Osteocyte (in vitro differentiated cells): ENCODE measurements at regions not wholly inside any gene's neighbourhood (a gene's known extent, or its start where the extent isn't known, plus 50 kb on each side); places are given as distances from the start of the nearest gene placed in this dataset.

Experiments used
- DNase-seq: peaks from one replicate; pipeline ENCODE4 v3.0.0; 2021; ENCODE audit warnings: mixed read lengths; ENCODE audit not compliant: unreplicated experiment; ENCODE audit errors: extremely low spot score
- H3K27ac Mint-ChIP-seq: one replicate; pipeline ENCODE4 v1.8.0; 2021; ENCODE audit warnings: mild to moderate bottlenecking, mixed read lengths; ENCODE audit not compliant: unreplicated experiment
- H3K27me3 Mint-ChIP-seq: one replicate; pipeline ENCODE4 v1.8.0; 2021; ENCODE audit warnings: mixed read lengths; ENCODE audit not compliant: unreplicated experiment
- H3K36me3 Mint-ChIP-seq: one replicate; pipeline ENCODE4 v1.8.0; 2021; ENCODE audit warnings: mixed read lengths; ENCODE audit not compliant: unreplicated experiment
- H3K4me1 Mint-ChIP-seq: one replicate; pipeline ENCODE4 v1.8.0; 2021; ENCODE audit warnings: mixed read lengths; ENCODE audit not compliant: unreplicated experiment
- H3K4me3 Mint-ChIP-seq: one replicate; pipeline ENCODE4 v1.8.0; 2021; ENCODE audit warnings: mild to moderate bottlenecking, moderate library complexity, mixed read lengths; ENCODE audit not compliant: unreplicated experiment
- H3K9me3 Mint-ChIP-seq: one replicate; pipeline ENCODE4 v1.8.0; 2021; ENCODE audit warnings: mixed read lengths; ENCODE audit not compliant: unreplicated experiment
- TF ChIP-seq, protein P1 (sequence below): fragments of 200-600 bp; sonication (generic); IDR thresholded peaks from 2 replicates; pipeline ENCODE4 v1.5.0; 2021; ENCODE audit warnings: antibody characterized with exemption, mild to moderate bottlenecking, moderate library complexity

DNA sequence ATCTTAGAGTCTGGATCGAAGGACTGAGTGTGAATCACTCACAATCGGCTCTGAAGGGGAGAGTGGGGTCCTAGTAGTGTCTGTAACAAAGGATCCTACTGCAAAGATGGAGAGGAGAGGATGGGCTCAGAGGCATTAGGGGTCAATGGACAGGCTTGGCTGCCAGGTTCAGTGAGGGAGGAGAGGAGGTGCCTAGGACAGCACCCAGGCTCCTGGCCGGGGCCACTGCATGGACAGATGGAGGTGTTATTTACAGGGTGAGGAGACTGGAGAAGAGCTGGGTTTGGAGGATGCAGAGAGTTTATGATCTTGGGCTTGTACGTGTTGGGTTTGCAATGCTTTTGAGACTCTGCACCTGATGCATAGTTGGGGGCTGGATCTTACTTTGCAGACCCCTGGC lies 658.9 kb downstream of the PTPRU start:
- Mint-ChIP-seq H3K9me3 (no peaks in the 10 kb centered on the region), H3K27me3 (peaks cover 3% of the 10 kb centered on the region), H3K4me1 (no peaks in the 10 kb centered on the region), H3K36me3 (no peaks in the 10 kb centered on the region), H3K27ac (no peak overlapping the region), H3K4me3 (no peak overlapping the region)
- TF ChIP-seq, protein P1, sequence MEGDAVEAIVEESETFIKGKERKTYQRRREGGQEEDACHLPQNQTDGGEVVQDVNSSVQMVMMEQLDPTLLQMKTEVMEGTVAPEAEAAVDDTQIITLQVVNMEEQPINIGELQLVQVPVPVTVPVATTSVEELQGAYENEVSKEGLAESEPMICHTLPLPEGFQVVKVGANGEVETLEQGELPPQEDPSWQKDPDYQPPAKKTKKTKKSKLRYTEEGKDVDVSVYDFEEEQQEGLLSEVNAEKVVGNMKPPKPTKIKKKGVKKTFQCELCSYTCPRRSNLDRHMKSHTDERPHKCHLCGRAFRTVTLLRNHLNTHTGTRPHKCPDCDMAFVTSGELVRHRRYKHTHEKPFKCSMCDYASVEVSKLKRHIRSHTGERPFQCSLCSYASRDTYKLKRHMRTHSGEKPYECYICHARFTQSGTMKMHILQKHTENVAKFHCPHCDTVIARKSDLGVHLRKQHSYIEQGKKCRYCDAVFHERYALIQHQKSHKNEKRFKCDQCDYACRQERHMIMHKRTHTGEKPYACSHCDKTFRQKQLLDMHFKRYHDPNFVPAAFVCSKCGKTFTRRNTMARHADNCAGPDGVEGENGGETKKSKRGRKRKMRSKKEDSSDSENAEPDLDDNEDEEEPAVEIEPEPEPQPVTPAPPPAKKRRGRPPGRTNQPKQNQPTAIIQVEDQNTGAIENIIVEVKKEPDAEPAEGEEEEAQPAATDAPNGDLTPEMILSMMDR: no peak
- DNase-seq: no peak

GRCh38 chr1:29894311-29894710 lies 658.0 kb downstream of the PTPRU start:
- no peak overlapping the region for H3K27ac Mint-ChIP-seq
- H3K4me1 Mint-ChIP-seq: no peaks in the 10 kb centered on the region
- no peak overlapping the region for H3K4me3 Mint-ChIP-seq
- no peak for DNase-seq
- H3K9me3 Mint-ChIP-seq: no peaks in the 10 kb centered on the region
- peaks cover 3% of the 10 kb centered on the region for H3K27me3 Mint-ChIP-seq
- TF ChIP-seq, protein P1: no peak
- no peaks in the 10 kb centered on the region for H3K36me3 Mint-ChIP-seq

DNA sequence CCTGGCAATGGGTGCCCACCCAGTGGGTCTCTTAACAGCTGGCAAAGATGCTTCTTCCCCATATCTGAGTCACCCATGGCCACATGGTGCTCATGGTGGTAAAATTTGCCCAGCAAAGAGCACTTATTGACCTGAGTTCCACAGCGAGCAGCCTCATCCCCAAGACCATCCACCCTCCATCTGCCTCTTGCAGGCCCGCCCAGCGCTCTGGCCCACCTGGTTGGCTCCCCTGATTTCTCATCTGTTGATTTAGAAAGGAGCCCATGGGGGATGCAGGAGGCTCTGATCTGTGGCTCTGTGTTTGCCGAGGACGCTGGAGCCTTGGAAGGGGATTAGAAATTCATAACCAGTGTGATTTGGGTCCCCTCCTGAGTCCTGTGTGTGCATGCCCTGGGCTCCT lies 657.5 kb downstream of the PTPRU start:
- no peaks in the 10 kb centered on the region for H3K9me3 Mint-ChIP-seq
- no peak overlapping the region for H3K4me3 Mint-ChIP-seq
- DNase-seq: no peak
- H3K4me1 Mint-ChIP-seq: no peaks in the 10 kb centered on the region
- H3K36me3 Mint-ChIP-seq: no peaks in the 10 kb centered on the region
- H3K27ac Mint-ChIP-seq: no peak overlapping the region
- H3K27me3 Mint-ChIP-seq: peaks cover 3% of the 10 kb centered on the region
- TF ChIP-seq, protein P1: no peak

GRCh38 chr1:29893046-29893723 lies 656.9 kb downstream of the PTPRU start:
- Mint-ChIP-seq H3K4me1 (no peaks in the 10 kb centered on the region), H3K27me3 (peaks cover 3% of the 10 kb centered on the region), H3K27ac (no peak overlapping the region), H3K36me3 (no peaks in the 10 kb centered on the region), H3K9me3 (no peaks in the 10 kb centered on the region), H3K4me3 (no peak overlapping the region)
- TF ChIP-seq, protein P1: no peak
- no peak for DNase-seq

GRCh38 chr1:29892247-29892646 lies 655.9 kb downstream of the PTPRU start:
- no peaks in the 10 kb centered on the region for H3K4me1 Mint-ChIP-seq
- peaks cover 3% of the 10 kb centered on the region for H3K27me3 Mint-ChIP-seq
- no peaks in the 10 kb centered on the region for H3K9me3 Mint-ChIP-seq

More at GRCh38 chr1:29892247-29892646, 655.9 kb downstream of the PTPRU start:
- Mint-ChIP-seq H3K4me3 (no peak overlapping the region), H3K27ac (no peak overlapping the region), H3K36me3 (no peaks in the 10 kb centered on the region)
- TF ChIP-seq, protein P1: no peak
- no peak for DNase-seq
